Stimulated activated CD8-positive, alpha-beta memory T cell treated with anti-CD3 and anti-CD28 coated beads, Interleukin-2, amount 100 ng/mL, for 48 hours (primary cell): ENCODE measurements at regions not wholly inside any gene's neighbourhood (a gene's known extent, or its start where the extent isn't known, plus 50 kb on each side); places are given as distances from the start of the nearest gene placed in this dataset.

Experiments
- DNase-seq, 2 donors: peaks; one replicate each; pipeline ENCODE4 v3.0.0-alpha.2; 2020; ENCODE audit warnings: low read depth in 2 of 2

DNA sequence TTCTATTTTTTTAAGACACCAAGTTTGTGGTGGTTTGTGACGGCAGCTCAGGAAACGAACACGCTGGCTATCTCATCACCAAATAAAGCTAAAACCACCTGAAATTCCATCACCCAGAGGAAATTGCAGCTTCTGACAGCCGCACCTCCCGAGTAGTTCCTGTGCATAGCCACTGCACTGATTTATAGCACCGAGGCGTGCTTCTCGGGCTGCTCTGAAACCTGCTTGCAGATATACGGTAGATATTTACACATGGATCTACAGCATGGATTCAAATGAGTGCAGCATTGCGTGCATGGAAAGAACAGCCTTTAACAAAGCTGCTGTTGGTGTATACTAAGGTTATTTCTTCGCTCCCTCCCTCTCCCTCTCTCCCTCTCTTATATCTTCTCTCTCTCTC is 153.8 kb downstream of the PHF2 start:
- DNase-seq: no peak
